HCT116 (cell line): ENCODE measurements at regions not wholly inside any gene's neighbourhood (a gene's known extent, or its start where the extent isn't known, plus 50 kb on each side); places are given as distances from the start of the nearest gene placed in this dataset.

Experiments
- ATAC-seq: fragments of 200-7000 bp; cut with Tn5 transposase; 2 replicates; pipeline ENCODE4 v1.9.1; 2020; ENCODE audit warnings: mild to moderate bottlenecking, moderate library complexity
- BruUV-seq: library from RNA; stranded (reverse); fragments of 400-500 nt; replicated peaks from 2 replicates; lab custom pipeline; 2021; lab: Mats Ljungman, UMichigan
- CTCF ChIA-PET: fragments of 300-600 bp; sonication (Branson Sonifier 250); formaldehyde crosslinking; loops from one replicate; lab custom pipeline; 2021; ENCODE audit warnings: antibody characterized with exemption; lab: Charles Lee
- POLR2A ChIA-PET: fragments of 300-600, 350-600 bp; sonication (Branson Sonifier 250); formaldehyde crosslinking; loops from one replicate; lab custom pipeline; 2021; ENCODE audit warnings: antibody characterized with exemption; lab: Charles Lee
- RAD21 ChIA-PET, 2 experiments: fragments of 300-600 bp; sonication (Branson Sonifier 250); formaldehyde crosslinking; loops; one replicate each; lab custom pipeline; 2023; ENCODE audit warnings: low total read pairs in 2 of 2; ENCODE audit not compliant: uncharacterized antibody in 2 of 2, unreplicated experiment in 2 of 2, low non-redundant PET in 1 of 2; lab: Charles Lee
- DNase-seq: peaks from one replicate; pipeline ENCODE4 v3.0.0-alpha.2; 2010; ENCODE audit warnings: low read depth, low spot score
- H2AFZ ChIP-seq: fragments of 200-600 bp; shearing (Covaris generic), sonication (generic); 2 replicates; pipeline ENCODE4 v1.6.1; 2017; ENCODE audit warnings: low read depth, mixed run types, mixed read lengths, antibody characterized with exemption, low read length; ENCODE audit not compliant: poor library complexity, severe bottlenecking
- H3K27ac ChIP-seq: 2 replicates; pipeline ENCODE4 v1.5.1; 2012; ENCODE audit warnings: low read depth, low read length
- H3K27me3 ChIP-seq: fragments of 200-600 bp; sonication (generic); 2 replicates; pipeline ENCODE4 v1.6.1; 2016; ENCODE audit warnings: mixed run types, low read length, mixed read lengths; ENCODE audit not compliant: insufficient read depth
- H3K36me3 ChIP-seq, 2 experiments: fragments of 200-500 bp in 1 of 2; fragments of 200-600 bp in 1 of 2; sonication (Bioruptor generic) in 1 of 2; sonication (generic) in 1 of 2; 2 replicates each; pipeline versions ENCODE4 v1.5.1 to v1.6.1; 2014 to 2016; ENCODE audit warnings: low read length in 2 of 2, inconsistent platforms in 1 of 2, mixed read lengths in 1 of 2, mixed run types in 1 of 2; ENCODE audit not compliant: insufficient read depth in 2 of 2, control insufficient read depth in 1 of 2
- H3K4me1 ChIP-seq, 2 experiments: fragments of 200-600 bp in 1 of 2; sonication (generic) in 1 of 2; 2 replicates each; pipeline versions ENCODE4 v1.5.1 to v1.6.1; 2012 to 2017; ENCODE audit warnings: low read length in 2 of 2, inconsistent platforms in 1 of 2, mild to moderate bottlenecking in 1 of 2, mixed read lengths in 1 of 2, mixed run types in 1 of 2, moderate library complexity in 1 of 2; ENCODE audit not compliant: insufficient read depth in 2 of 2, control insufficient read depth in 1 of 2
- H3K4me2 ChIP-seq: fragments of 200-600 bp; sonication (generic); 2 replicates; pipeline ENCODE4 v1.6.1; 2017; ENCODE audit warnings: mixed run types, low read length, mixed read lengths
- H3K4me3 ChIP-seq, 2 experiments: fragments of 200-600 bp in 1 of 2; sonication (generic) in 1 of 2; replicated peaks in 1 of 2; 2 replicates each; pipeline ENCODE4 v1.5.1; 2011 to 2016; ENCODE audit warnings: low read length in 2 of 2, control low read depth in 1 of 2, low read depth in 1 of 2, mild to moderate bottlenecking in 1 of 2, mixed read lengths in 1 of 2, mixed run types in 1 of 2
- H3K79me2 ChIP-seq: fragments of 200-600 bp; sonication (generic); 2 replicates; pipeline ENCODE4 v1.6.1; 2017; ENCODE audit warnings: mild to moderate bottlenecking, mixed run types, low read length, moderate library complexity, mixed read lengths; ENCODE audit not compliant: insufficient read depth
- H3K9ac ChIP-seq: fragments of 200-600 bp; sonication (generic); 2 replicates; pipeline ENCODE4 v1.6.1; 2016; ENCODE audit warnings: low read length, mixed read lengths
- H3K9me2 ChIP-seq: fragments of 200-600 bp; sonication (generic), shearing (Covaris generic); 2 replicates; pipeline ENCODE4 v1.6.1; 2017; ENCODE audit warnings: mixed run types, mild to moderate bottlenecking, moderate library complexity; ENCODE audit not compliant: insufficient read depth
- H3K9me3 ChIP-seq, 2 experiments: fragments of 200-500 bp in 1 of 2; fragments of 200-600 bp in 1 of 2; sonication (Bioruptor generic) in 1 of 2; sonication (generic) in 1 of 2; 2 replicates each; pipeline ENCODE4 v1.6.1; 2014 to 2017; ENCODE audit warnings: low read length in 2 of 2, mixed read lengths in 2 of 2, inconsistent platforms in 1 of 2, low read depth in 1 of 2, mild to moderate bottlenecking in 1 of 2, mixed run types in 1 of 2, moderate library complexity in 1 of 2; ENCODE audit not compliant: control insufficient read depth in 1 of 2, insufficient read depth in 1 of 2
- H4K20me1 ChIP-seq: fragments of 200-600 bp; sonication (generic), shearing (Covaris generic); 2 replicates; pipeline ENCODE4 v1.6.1; 2017; ENCODE audit warnings: mixed run types, mild to moderate bottlenecking, moderate library complexity; ENCODE audit not compliant: insufficient read depth
- CEBPB ChIP-seq: IDR thresholded peaks from 2 replicates; pipeline ENCODE4 v1.6.1; 2012; ENCODE audit warnings: low read depth
- EGR1 ChIP-seq: IDR thresholded peaks from 2 replicates; pipeline ENCODE4 v1.6.1; 2012; ENCODE audit warnings: low read depth
- ELF1 ChIP-seq: IDR thresholded peaks from 2 replicates; pipeline ENCODE4 v1.6.1; 2012; ENCODE audit warnings: low read depth, borderline replicate concordance
- EZH2 ChIP-seq: fragments of 200-600 bp; sonication (generic); IDR thresholded peaks from 2 replicates; pipeline ENCODE4 v1.6.1; 2017; ENCODE audit warnings: antibody characterized with exemption, mixed run types
- EZH2phosphoT487 ChIP-seq: fragments of 200-600 bp; IDR thresholded peaks from 2 replicates; pipeline ENCODE4 v1.6.1; 2018; ENCODE audit warnings: antibody characterized with exemption, borderline replicate concordance
- JUND ChIP-seq: IDR thresholded peaks from 2 replicates; pipeline ENCODE4 v1.6.1; 2012
- POLR2A ChIP-seq: IDR thresholded peaks from 2 replicates; pipeline ENCODE4 v1.7.0; 2011; ENCODE audit warnings: borderline replicate concordance; ENCODE audit not compliant: insufficient read depth, insufficient read length; ENCODE audit errors: extremely low read depth
- RAD21 ChIP-seq: IDR thresholded peaks from 2 replicates; pipeline ENCODE4 v1.6.1; 2012; ENCODE audit warnings: low read depth, mild to moderate bottlenecking
- TCF7L2 ChIP-seq: IDR thresholded peaks from 2 replicates; pipeline ENCODE4 v1.7.0; 2011; ENCODE audit warnings: borderline replicate concordance, inconsistent platforms; ENCODE audit not compliant: insufficient read depth, insufficient read length; ENCODE audit errors: extremely low read depth
- YY1 ChIP-seq: IDR thresholded peaks from 2 replicates; pipeline ENCODE4 v1.6.1; 2011; ENCODE audit warnings: low read length, low read depth, moderate library complexity, mild to moderate bottlenecking; ENCODE audit not compliant: insufficient replicate concordance; ENCODE audit errors: extremely low read depth
- ZFX ChIP-seq: fragments of 450-650 bp; IDR thresholded peaks from 2 replicates; pipeline ENCODE4 v1.6.1; 2017
- ZNF274 ChIP-seq: fragments of 200-500 bp; sonication (Bioruptor generic); IDR thresholded peaks from 2 replicates; pipeline ENCODE4 v1.6.1; 2014; ENCODE audit warnings: mild to moderate bottlenecking, low read depth, low read length, inconsistent platforms
- intact Hi-C: fragments of 100-400 bp; cut with micrococcal nuclease; formaldehyde crosslinking; loops from 2 replicates; pipeline ENCODE4 v1.10.0; 2022
- TF ChIP-seq, protein P1 (sequence below): IDR thresholded peaks from 2 replicates; pipeline ENCODE4 v1.6.1; 2012
- TF ChIP-seq, protein P2 (sequence below): IDR thresholded peaks from 2 replicates; pipeline ENCODE4 v1.6.1; 2011; ENCODE audit warnings: mild to moderate bottlenecking, low read length, moderate library complexity; ENCODE audit not compliant: insufficient replicate concordance; ENCODE audit errors: extremely low read depth
- TF ChIP-seq, protein P3 (sequence below), 3 experiments: fragments of 200-600 bp in 1 of 3; sonication (generic) in 1 of 3; IDR thresholded peaks in 2 of 3; conservative IDR thresholded peaks in 1 of 3; 2 replicates each; pipeline ENCODE4 v1.5.1; 2012 to 2017; ENCODE audit warnings: low read depth in 2 of 3, low read length in 2 of 3, antibody characterized with exemption in 1 of 3, borderline replicate concordance in 1 of 3, control low read depth in 1 of 3, mild to moderate bottlenecking in 1 of 3, mixed read lengths in 1 of 3, mixed run types in 1 of 3, moderate library complexity in 1 of 3; ENCODE audit not compliant: insufficient read depth in 1 of 3

DNA sequence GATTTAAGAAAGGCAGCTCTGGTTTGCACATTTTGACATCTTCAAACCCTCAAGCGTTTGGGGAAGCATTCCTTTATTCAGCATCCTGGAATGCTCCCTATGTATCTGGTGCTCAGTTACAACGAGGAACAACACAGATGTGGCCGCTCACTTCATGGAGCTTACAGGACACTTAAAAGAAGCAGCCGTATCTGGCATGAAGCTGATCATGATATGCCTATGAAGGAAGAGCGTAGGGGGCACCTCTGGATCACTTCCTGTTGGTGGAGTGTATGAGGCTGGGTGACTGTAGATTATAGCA lies 72.3 kb upstream of the TP53I11 start:
- H2AFZ ChIP-seq, result no peak overlapping the region
- no peak overlapping the region for H3K4me3 ChIP-seq
- POLR2A ChIA-PET, result no interaction called here
- BruUV-seq, result no TSS peak
- H3K27ac ChIP-seq, result no peak overlapping the region
- peaks cover 6% of the 10 kb centered on the region; the same call in 1 of the 2 replicates for H3K27me3 ChIP-seq
- intact Hi-C loops, result no loop called here
- H3K9me3 ChIP-seq, result no peaks in the 10 kb centered on the region
- DNase-seq (no peak), ATAC-seq (no peak)
- TF ChIP-seq EGR1 (no peak), EZH2phosphoT487 (no peak), RAD21 (no peak), ELF1 (no peak), ZFX (no peak), ZNF274 (no peak), POLR2A (no peak), YY1 (no peak), TCF7L2 (no peak), JUND (no peak), EZH2 (no peak), CEBPB (no peak)
- TF ChIP-seq, protein P1, sequence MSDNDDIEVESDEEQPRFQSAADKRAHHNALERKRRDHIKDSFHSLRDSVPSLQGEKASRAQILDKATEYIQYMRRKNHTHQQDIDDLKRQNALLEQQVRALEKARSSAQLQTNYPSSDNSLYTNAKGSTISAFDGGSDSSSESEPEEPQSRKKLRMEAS, result no peak
- TF ChIP-seq, protein P2, sequence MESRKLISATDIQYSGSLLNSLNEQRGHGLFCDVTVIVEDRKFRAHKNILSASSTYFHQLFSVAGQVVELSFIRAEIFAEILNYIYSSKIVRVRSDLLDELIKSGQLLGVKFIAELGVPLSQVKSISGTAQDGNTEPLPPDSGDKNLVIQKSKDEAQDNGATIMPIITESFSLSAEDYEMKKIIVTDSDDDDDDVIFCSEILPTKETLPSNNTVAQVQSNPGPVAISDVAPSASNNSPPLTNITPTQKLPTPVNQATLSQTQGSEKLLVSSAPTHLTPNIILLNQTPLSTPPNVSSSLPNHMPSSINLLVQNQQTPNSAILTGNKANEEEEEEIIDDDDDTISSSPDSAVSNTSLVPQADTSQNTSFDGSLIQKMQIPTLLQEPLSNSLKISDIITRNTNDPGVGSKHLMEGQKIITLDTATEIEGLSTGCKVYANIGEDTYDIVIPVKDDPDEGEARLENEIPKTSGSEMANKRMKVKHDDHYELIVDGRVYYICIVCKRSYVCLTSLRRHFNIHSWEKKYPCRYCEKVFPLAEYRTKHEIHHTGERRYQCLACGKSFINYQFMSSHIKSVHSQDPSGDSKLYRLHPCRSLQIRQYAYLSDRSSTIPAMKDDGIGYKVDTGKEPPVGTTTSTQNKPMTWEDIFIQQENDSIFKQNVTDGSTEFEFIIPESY, result no peak
- TF ChIP-seq, protein P3, sequence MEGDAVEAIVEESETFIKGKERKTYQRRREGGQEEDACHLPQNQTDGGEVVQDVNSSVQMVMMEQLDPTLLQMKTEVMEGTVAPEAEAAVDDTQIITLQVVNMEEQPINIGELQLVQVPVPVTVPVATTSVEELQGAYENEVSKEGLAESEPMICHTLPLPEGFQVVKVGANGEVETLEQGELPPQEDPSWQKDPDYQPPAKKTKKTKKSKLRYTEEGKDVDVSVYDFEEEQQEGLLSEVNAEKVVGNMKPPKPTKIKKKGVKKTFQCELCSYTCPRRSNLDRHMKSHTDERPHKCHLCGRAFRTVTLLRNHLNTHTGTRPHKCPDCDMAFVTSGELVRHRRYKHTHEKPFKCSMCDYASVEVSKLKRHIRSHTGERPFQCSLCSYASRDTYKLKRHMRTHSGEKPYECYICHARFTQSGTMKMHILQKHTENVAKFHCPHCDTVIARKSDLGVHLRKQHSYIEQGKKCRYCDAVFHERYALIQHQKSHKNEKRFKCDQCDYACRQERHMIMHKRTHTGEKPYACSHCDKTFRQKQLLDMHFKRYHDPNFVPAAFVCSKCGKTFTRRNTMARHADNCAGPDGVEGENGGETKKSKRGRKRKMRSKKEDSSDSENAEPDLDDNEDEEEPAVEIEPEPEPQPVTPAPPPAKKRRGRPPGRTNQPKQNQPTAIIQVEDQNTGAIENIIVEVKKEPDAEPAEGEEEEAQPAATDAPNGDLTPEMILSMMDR (IDR thresholded peaks at IDR 0.05 in 2 of 3, conservative IDR thresholded peaks at IDR 0.05 in 1 of 3; ENCODE audit: borderline replicate concordance in 1 of 3, insufficient read depth in 1 of 3, low read depth in 2 of 3, low read length in 2 of 3), result no peak
- RAD21 ChIA-PET, result interaction anchor here in 1 of 2 experiments (0.5 kb wide), 1 partner anchor 86 kb away, joined by 3 read pairs; no protein-coding TSS in a partner anchor
- H4K20me1 ChIP-seq, result no peaks in the 10 kb centered on the region
- H3K79me2 ChIP-seq, result no peaks in the 10 kb centered on the region
- H3K36me3 ChIP-seq, result no peaks in the 10 kb centered on the region
- H3K4me1 ChIP-seq, result no peaks in the 10 kb centered on the region
- no peak overlapping the region for H3K4me2 ChIP-seq
- H3K9ac ChIP-seq, result no peak overlapping the region
- no peaks in the 10 kb centered on the region for H3K9me2 ChIP-seq
- CTCF ChIA-PET, result no interaction called here
